ENCODE measurements at regions not wholly inside any gene's neighbourhood (a gene's known extent, or its start where the extent isn't known, plus 50 kb on each side); places are given as distances from the start of the nearest gene placed in this dataset.

DNA sequence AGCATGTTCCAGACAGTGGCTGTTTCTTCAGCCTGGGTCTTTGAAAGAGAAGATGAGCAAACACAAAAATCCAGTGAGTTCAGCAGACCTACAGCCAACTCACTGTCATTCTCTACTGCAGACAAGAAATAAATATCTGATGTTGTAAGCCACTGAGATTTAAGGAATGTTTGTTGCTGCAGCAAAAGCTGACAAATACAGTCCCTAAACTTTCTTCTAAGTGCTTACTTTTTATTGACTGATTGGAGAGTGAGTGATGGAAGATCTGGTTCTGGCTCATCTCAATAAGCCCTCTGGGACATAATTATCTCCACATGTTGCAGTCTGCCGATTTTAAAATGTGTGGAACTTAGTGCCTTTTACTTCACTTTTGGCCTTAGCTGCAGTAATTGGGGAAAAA, 69.9 kb upstream of the LMNB1 start:
- H3K27ac Mint-ChIP-seq = no peak overlapping the region
- CTCF ChIA-PET = no interaction called here
- H3K36me3 Mint-ChIP-seq (ENCODE audit: low read depth) = no peaks in the 10 kb centered on the region
- no peak overlapping the region for H3K4me3 Mint-ChIP-seq
- POLR2A ChIA-PET = interaction anchor here (1.4 kb wide), 1 partner anchor 69 kb away, joined by 3 read pairs; no protein-coding TSS in a partner anchor
- no peak for DNase-seq
- no peaks in the 10 kb centered on the region for H3K27me3 Mint-ChIP-seq
- peaks cover 4% of the 10 kb centered on the region for H3K4me1 Mint-ChIP-seq
- H3K9me3 Mint-ChIP-seq = no peaks in the 10 kb centered on the region

DNA sequence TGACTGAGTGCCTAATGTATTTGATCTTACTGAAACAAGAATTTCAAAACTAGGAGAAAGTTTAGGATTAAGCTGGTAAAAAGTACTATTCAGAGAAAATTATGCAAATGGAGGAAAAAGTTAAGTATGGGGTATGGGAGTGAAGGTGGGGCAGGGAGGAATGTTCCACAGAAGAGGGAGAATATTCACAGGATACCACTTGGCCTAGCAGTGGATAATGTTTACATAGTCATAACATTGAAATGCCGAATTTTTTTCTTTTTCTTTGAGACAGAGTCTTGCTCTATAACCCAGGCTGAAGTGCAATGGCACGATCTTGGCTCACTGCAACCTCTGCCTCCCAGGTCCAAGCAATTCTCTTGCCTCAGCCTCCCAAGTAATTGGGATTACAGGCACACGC, 61.2 kb upstream of the LMNB1 start:
- ChIA-PET CTCF (interaction anchor here (1.0 kb wide), 1 partner anchor 31 kb away, joined by 3 read pairs; no protein-coding TSS in a partner anchor), POLR2A (no interaction called here)
- Mint-ChIP-seq H3K4me1 (peaks cover 8% of the 10 kb centered on the region), H3K36me3 (ENCODE audit: low read depth) (no peaks in the 10 kb centered on the region), H3K27ac (no peak overlapping the region), H3K4me3 (no peak overlapping the region), H3K9me3 (no peaks in the 10 kb centered on the region), H3K27me3 (no peaks in the 10 kb centered on the region)
- no peak for DNase-seq

DNA sequence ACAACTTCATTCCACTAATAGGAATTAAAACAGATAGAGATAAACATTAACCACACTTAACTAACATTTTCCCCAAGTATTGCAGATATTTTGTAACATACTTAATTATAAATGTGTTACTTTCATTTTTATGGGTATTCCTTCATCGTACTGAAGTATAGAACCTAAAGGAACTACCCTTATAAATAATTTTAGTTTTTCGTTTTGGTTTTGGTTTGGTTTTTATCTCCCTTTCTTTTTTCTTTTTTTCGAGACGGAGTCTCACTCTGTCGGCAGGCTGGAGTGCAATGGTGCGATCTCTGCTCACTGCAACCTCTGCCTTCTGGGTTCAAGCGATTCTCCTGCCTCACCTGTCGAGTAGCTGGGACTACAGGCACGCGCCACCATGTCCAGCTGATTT, 60.1 kb upstream of the LMNB1 start:
- ChIA-PET POLR2A (interaction anchor here (2.2 kb wide), 1 partner anchor 61 kb away, joined by 10 read pairs; no protein-coding TSS in a partner anchor), CTCF (interaction anchor here (0.7 kb wide), 1 partner anchor 16 kb away, joined by 4 read pairs; no protein-coding TSS in a partner anchor)
- Mint-ChIP-seq H3K4me1 (peaks cover 8% of the 10 kb centered on the region), H3K36me3 (ENCODE audit: low read depth) (no peaks in the 10 kb centered on the region), H3K9me3 (no peaks in the 10 kb centered on the region), H3K27me3 (no peaks in the 10 kb centered on the region), H3K4me3 (peak overlapping the region; percentile 40), H3K27ac (no peak overlapping the region)
- no peak for DNase-seq

DNA sequence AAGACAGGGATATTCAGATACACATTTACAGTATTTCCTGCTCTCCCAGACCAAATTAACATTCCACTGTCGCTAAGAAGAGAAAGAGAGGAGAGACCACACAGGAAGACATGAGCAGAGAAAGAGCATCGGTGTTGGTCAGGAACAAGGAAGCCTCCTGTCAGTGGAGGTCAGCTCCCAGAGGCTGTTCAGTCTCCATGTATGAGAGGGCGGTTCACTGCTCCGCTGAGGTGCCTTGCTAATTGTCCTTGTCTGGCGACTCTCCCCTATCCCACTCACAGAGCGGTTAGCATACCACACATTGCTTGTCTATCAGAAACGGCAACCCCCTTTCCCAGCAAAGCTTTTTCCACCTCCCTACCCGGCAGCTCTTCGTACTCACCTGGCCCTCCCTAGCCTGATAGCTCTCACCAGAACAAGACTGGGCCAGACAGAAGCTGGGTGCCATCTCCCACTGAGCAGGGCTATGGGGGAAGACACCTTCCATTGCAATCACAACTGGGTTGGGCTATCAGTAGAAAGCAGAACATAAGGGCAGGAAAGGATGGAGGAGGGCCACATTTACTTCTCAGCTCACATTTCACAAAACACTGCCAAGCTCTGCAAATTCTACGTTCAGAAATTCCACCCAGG, 58.6 kb upstream of the LMNB1 start:
- DNase-seq = no peak
- Mint-ChIP-seq H3K27ac (no peak overlapping the region), H3K9me3 (no peaks in the 10 kb centered on the region), H3K4me3 (no peak overlapping the region), H3K4me1 (peaks cover 8% of the 10 kb centered on the region), H3K36me3 (ENCODE audit: low read depth) (no peaks in the 10 kb centered on the region), H3K27me3 (no peaks in the 10 kb centered on the region)
- ChIA-PET POLR2A (interaction anchor here (1.1 to 2.2 kb wide), 2 partner anchors 57 to 60 kb away, joined by 3 to 10 read pairs; no protein-coding TSS in a partner anchor), CTCF (no interaction called here)

DNA sequence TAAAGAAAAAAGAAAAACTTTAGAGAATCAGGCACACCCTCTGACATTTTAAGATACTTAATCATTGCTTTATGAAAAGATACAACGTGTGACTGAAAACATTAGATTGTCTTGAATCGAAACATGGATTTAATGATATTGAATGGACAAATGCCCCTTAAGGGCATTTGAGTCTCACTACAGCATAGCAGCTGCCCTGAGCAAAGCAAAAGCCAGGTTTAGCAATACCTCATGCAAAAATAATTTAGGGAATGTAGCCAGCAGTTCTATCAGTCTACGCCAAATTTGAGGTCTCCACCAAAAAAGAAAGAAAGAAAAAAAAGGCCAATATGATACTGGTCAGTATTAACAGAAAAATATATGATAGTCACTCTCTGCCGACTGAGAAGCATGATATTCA, 56.6 kb upstream of the LMNB1 start:
- Mint-ChIP-seq H3K4me3 (no peak overlapping the region), H3K27me3 (peaks cover under 1% of the 10 kb centered on the region), H3K4me1 (peaks cover 8% of the 10 kb centered on the region), H3K9me3 (no peaks in the 10 kb centered on the region), H3K36me3 (ENCODE audit: low read depth) (no peaks in the 10 kb centered on the region), H3K27ac (no peak overlapping the region)
- ChIA-PET CTCF (no interaction called here), POLR2A (interaction anchor here (0.6 kb wide), 1 partner anchor 57 kb away, joined by 3 read pairs; no protein-coding TSS in a partner anchor)
- no peak for DNase-seq

DNA sequence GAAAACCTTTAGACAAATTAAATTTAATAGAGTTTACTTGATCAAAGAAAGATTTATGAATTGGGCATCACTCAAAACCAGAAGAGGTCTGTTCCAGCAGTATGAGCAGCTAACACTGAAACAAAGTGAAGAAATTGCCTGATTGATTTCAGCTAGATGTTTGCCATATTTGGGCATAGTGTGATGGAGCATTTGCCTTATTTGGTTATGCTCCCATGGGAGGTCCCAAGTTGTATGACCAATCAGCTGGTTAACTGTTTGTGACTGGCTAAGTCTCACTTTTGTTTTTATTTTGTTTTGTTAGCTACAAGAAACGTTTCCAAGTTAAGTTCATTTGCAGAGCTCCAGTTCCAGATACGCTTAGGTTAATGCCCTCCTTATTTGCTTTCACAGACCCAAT, 53.3 kb upstream of the LMNB1 start:
- H3K36me3 Mint-ChIP-seq (ENCODE audit: low read depth) = no peaks in the 10 kb centered on the region
- no peak overlapping the region for H3K27ac Mint-ChIP-seq
- H3K9me3 Mint-ChIP-seq = no peaks in the 10 kb centered on the region
- peaks cover 1% of the 10 kb centered on the region for H3K27me3 Mint-ChIP-seq
- no peaks in the 10 kb centered on the region for H3K4me1 Mint-ChIP-seq
- ChIA-PET CTCF (interaction anchor here (0.5 to 0.7 kb wide), 3 partner anchors 45 to 373 kb away, joined by 3 read pairs; no protein-coding TSS in a partner anchor), POLR2A (interaction anchor here (5.3 kb wide), 1 partner anchor 54 kb away, joined by 26 read pairs; the partner anchor contains the start of gene LMNB1)
- DNase-seq = no peak
- H3K4me3 Mint-ChIP-seq = no peak overlapping the region

All from activated CD4-positive, alpha-beta memory T cell treated with anti-CD3 and anti-CD28 coated beads, Interleukin-2, amount 10 ng/mL, durations not matched to agents 7 days and 5 days (primary cell).